ENCODE measurements at regions not wholly inside any gene's neighbourhood (a gene's known extent, or its start where the extent isn't known, plus 50 kb on each side); places are given as distances from the start of the nearest gene placed in this dataset.

DNA sequence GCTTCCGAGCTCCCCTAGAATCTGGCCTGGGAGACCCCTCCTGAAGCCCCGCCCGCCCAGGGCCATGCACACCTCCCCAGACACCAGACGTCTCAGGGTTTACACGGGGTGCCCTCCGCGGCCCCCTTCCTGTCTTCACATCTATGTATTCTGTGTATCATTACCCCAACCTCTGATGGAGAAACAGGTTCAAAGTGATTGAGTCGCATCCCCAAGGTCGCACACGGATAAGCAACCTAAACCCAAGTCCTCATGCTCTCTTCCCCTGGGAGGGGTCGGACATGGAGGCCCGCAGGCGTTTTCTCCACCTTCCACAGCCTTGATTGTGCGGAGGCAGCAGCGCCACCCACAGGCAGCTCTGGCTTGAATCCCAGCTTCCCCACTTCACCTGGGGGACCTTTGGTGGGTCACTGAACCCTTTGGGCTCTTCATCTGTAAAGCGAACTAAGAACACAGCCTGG, 237.3 kb downstream of the BCL11B start:
- Histone ChIP-seq H3K4me3 (replicated peaks in 1 of 3; ENCODE audit: insufficient read depth in 1 of 3, low read depth in 1 of 3, low read length in 3 of 3) (no peak overlapping the region), H3K4me1 (ENCODE audit: control insufficient read depth, extremely low read depth, insufficient read depth, low read length) (no peaks in the 10 kb centered on the region), H2AFZ (ENCODE audit: low read depth, low read length) (no peak overlapping the region), H4K20me1 (replicated peaks; ENCODE audit: control insufficient read depth, extremely low read depth, insufficient read depth, low read length) (no peaks in the 10 kb centered on the region), H3K27ac (ENCODE audit: insufficient read depth, low read depth, low read length) (no peak overlapping the region), H3K27me3 (ENCODE audit: control insufficient read depth in 2 of 2, insufficient read depth in 2 of 2, low read length in 2 of 2) (no peaks in the 10 kb centered on the region), H3K9me3 (replicated peaks; ENCODE audit: control insufficient read depth, insufficient read depth, low read length) (no peaks in the 10 kb centered on the region), H3K9ac (replicated peaks; ENCODE audit: extremely low read depth, insufficient read depth, low read length) (no peak overlapping the region), H3K36me3 (ENCODE audit: control insufficient read depth in 2 of 2, extremely low read depth in 1 of 2, insufficient read depth in 2 of 2, low read length in 2 of 2) (no peaks in the 10 kb centered on the region), H3K9me1 (replicated peaks; ENCODE audit: control insufficient read depth, extremely low read depth, insufficient read depth, low read length) (no peaks in the 10 kb centered on the region), H3K79me2 (ENCODE audit: control insufficient read depth, insufficient read depth, low read length) (no peaks in the 10 kb centered on the region), H3K4me2 (ENCODE audit: insufficient read depth, low read length) (no peak overlapping the region)
- TF ChIP-seq GATA2 (IDR thresholded peaks at IDR 0.05; ENCODE audit: insufficient read depth, insufficient read length, low read depth, low read length): no peak
- TF ChIP-seq POLR2AphosphoS5 (IDR thresholded peaks at IDR 0.05; ENCODE audit: insufficient read depth, low read depth, low read length): no peak
- no peak for TF ChIP-seq JUN (IDR thresholded peaks at IDR 0.05; ENCODE audit: borderline replicate concordance, insufficient read depth, insufficient read length, low read depth)
- TF ChIP-seq MYC (IDR thresholded peaks at IDR 0.05; ENCODE audit: low read depth, low read length): no peak
- TF ChIP-seq POLR2A (IDR thresholded peaks at IDR 0.05; ENCODE audit: low read depth, low read length): no peak
- TF ChIP-seq, protein P1, sequence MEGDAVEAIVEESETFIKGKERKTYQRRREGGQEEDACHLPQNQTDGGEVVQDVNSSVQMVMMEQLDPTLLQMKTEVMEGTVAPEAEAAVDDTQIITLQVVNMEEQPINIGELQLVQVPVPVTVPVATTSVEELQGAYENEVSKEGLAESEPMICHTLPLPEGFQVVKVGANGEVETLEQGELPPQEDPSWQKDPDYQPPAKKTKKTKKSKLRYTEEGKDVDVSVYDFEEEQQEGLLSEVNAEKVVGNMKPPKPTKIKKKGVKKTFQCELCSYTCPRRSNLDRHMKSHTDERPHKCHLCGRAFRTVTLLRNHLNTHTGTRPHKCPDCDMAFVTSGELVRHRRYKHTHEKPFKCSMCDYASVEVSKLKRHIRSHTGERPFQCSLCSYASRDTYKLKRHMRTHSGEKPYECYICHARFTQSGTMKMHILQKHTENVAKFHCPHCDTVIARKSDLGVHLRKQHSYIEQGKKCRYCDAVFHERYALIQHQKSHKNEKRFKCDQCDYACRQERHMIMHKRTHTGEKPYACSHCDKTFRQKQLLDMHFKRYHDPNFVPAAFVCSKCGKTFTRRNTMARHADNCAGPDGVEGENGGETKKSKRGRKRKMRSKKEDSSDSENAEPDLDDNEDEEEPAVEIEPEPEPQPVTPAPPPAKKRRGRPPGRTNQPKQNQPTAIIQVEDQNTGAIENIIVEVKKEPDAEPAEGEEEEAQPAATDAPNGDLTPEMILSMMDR (IDR thresholded peaks at IDR 0.05; ENCODE audit: extremely low read depth in 1 of 2, insufficient read depth in 1 of 2, low read depth in 1 of 2, low read length in 2 of 2): no peak
- TF ChIP-seq EZH2 (IDR thresholded peaks at IDR 0.05; ENCODE audit: borderline replicate concordance, low read depth, low read length, severe bottlenecking): no peak
- no peak for TF ChIP-seq FOS (IDR thresholded peaks at IDR 0.05; ENCODE audit: borderline replicate concordance, insufficient read depth, low read length)
- no peak for TF ChIP-seq MAX (IDR thresholded peaks at IDR 0.05; ENCODE audit: insufficient read depth, insufficient read length)
- ChIA-PET POLR2A (no interaction called here), CTCF (no interaction called here)
- no TSS peak for BruUV-seq (replicated peaks)
- intact Hi-C loops (cut with micrococcal nuclease): no loop called here
- no peak for DNase-seq (ENCODE audit: low read depth, low spot score)
- dilution Hi-C loops (cut with MboI; ENCODE audit: extremely low pct_ligation_motif_present, low sequenced_read_pairs): no loop called here
- FAIRE-seq: no peak
